ENCODE measurements at regions not wholly inside any gene's neighbourhood (a gene's known extent, or its start where the extent isn't known, plus 50 kb on each side); places are given as distances from the start of the nearest gene placed in this dataset.

DNA sequence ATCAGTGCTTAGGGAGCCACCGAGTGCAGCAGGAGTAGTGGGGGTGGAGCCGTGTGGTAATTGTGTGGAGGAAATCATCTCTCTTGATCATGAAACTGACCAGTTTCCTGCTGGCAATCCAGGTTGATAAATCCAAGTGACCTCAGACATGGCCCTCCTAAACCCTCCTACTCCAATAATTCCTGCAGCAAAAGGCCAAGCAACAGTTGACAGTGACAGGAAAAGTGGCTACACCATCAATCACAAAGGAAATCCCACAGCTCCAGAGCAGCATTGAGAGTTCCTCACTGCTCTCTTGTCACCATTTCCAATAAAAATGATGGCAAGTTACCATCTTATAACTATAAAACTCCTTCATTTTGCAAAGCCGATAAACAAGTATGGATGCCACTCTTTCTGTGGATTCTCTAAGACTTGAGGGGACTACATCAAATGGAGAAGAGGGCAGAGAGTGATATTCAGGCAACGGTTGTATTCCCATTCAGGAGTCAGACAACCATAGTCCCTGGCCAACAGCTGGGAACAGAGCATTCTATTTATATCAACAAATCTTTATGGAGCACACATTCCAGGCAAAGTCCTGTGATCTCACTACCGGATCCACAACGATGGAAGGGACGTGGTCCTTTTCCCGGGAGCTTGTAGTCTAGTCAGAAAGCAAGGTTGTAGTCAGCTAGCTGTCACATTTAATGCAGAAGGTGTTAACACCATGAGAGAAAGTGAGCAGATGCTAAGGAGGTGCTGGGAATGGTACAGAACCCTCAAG lies 312.5 kb upstream of the CTNNB1 start:
- no peaks in the 10 kb centered on the region for H4K20me1 ChIP-seq (replicated peaks in 1 of 2; ENCODE audit: control insufficient read depth in 1 of 2, insufficient read depth in 2 of 2, low read length in 2 of 2)
- H2BK15ac ChIP-seq (ENCODE audit: low read length) = no peak overlapping the region
- no peak overlapping the region for H4K5ac ChIP-seq (ENCODE audit: insufficient read length, low read depth, low read length)
- H3K9me3 ChIP-seq (ENCODE audit: insufficient read depth in 2 of 2, low read depth in 1 of 2, low read length in 1 of 2) = no peaks in the 10 kb centered on the region
- 93% methylated on average over 8 of the region's 8 CpGs; no CpG with 5 or more reads in 1 of the 2 experiments for WGBS, 2 experiments (ENCODE audit: extremely low coverage in 1 of 2, insufficient coverage in 1 of 2, insufficient read length in 1 of 2, insufficient replicate concordance in 2 of 2, low coverage in 1 of 2, low lambda C conversion rate in 2 of 2, missing lambda C conversion rate in 1 of 2)
- no peak overlapping the region for H3K4me3 ChIP-seq (ENCODE audit: extremely low read depth in 1 of 4, insufficient read depth in 2 of 4, low read depth in 3 of 4, low read length in 4 of 4)
- no peak overlapping the region for H2BK12ac ChIP-seq (ENCODE audit: low read depth, low read length)
- H3K36me3 ChIP-seq (ENCODE audit: control insufficient read depth in 2 of 4, insufficient read depth in 4 of 4, low read length in 3 of 4) = no peaks in the 10 kb centered on the region; a peak in 1 of 8 replicates
- no peak overlapping the region for H4K91ac ChIP-seq (replicated peaks; ENCODE audit: insufficient read length, low read length)
- no peak overlapping the region for H3K4me2 ChIP-seq (ENCODE audit: insufficient read depth in 1 of 2, low read depth in 2 of 2, low read length in 2 of 2)
- H3K18ac ChIP-seq (ENCODE audit: extremely low read depth, low read length) = no peak overlapping the region
- H3K79me1 ChIP-seq (ENCODE audit: low read depth, low read length) = no peaks in the 10 kb centered on the region
- no peak overlapping the region for H3K4ac ChIP-seq (replicated peaks; ENCODE audit: insufficient read length, low read depth, low read length)
- no peak overlapping the region for H3K27ac ChIP-seq (ENCODE audit: low read depth, low read length)
- H2AK5ac ChIP-seq (ENCODE audit: low read depth, low read length) = no peak overlapping the region
- no peak overlapping the region for H3K9ac ChIP-seq (replicated peaks in 1 of 4; ENCODE audit: extremely low read depth in 1 of 4, low read depth in 3 of 4, low read length in 3 of 4)
- no peak overlapping the region for H2BK5ac ChIP-seq (ENCODE audit: low read depth, low read length)
- H4K8ac ChIP-seq (ENCODE audit: extremely low read depth, insufficient read depth, low read length) = no peak overlapping the region
- FAIRE-seq = no peak
- no peak overlapping the region for H3K23ac ChIP-seq (ENCODE audit: insufficient read length)
- no peak overlapping the region for H2AFZ ChIP-seq (ENCODE audit: low read length)
- H3K4me1 ChIP-seq (replicated peaks in 1 of 4; ENCODE audit: control insufficient read depth in 3 of 4, insufficient read depth in 4 of 4, low read length in 3 of 4) = no peaks in the 10 kb centered on the region
- H3K14ac ChIP-seq (ENCODE audit: insufficient read length) = no peak overlapping the region
- no peaks in the 10 kb centered on the region; the same call in 1 of the 2 replicates for H3K23me2 ChIP-seq (ENCODE audit: low read depth, low read length)
- H2BK20ac ChIP-seq (ENCODE audit: low read length) = 0 out of 2 replicates have a peak overlapping the region, but pooled peaks have one; percentile 18
- H3K27me3 ChIP-seq (replicated peaks in 1 of 4; ENCODE audit: control insufficient read depth in 3 of 4, extremely low read depth in 1 of 4, insufficient read depth in 3 of 4, low read length in 3 of 4) = no peaks in the 10 kb centered on the region
- H3K79me2 ChIP-seq (ENCODE audit: control insufficient read depth in 1 of 2, insufficient read depth in 2 of 2, low read length in 2 of 2) = no peaks in the 10 kb centered on the region
- ChIA-PET CTCF (ENCODE audit: partially characterized antibody) (interaction anchor here (1.6 kb wide), 1 partner anchor 14 kb away, joined by 4 read pairs; no protein-coding TSS in a partner anchor), POLR2A (ENCODE audit: partially characterized antibody) (no interaction called here)
- DNase-seq (ENCODE audit: low read depth in 1 of 2, low spot score in 2 of 2) = no peak
- no peak overlapping the region for H3K56ac ChIP-seq (replicated peaks; ENCODE audit: insufficient read length, low read depth, low read length)
- no peak overlapping the region for H2BK120ac ChIP-seq (replicated peaks; ENCODE audit: low read depth, low read length)
- no peak for TF ChIP-seq NANOG (IDR thresholded peaks at IDR 0.05; ENCODE audit: insufficient read depth, low read depth, low read length, poor library complexity, severe bottlenecking)
- TF ChIP-seq KDM5A (IDR thresholded peaks at IDR 0.05; ENCODE audit: low read length) = no peak
- TF ChIP-seq SP2 (IDR thresholded peaks at IDR 0.05; ENCODE audit: low read length) = no peak
- TF ChIP-seq CTBP2 (IDR thresholded peaks at IDR 0.05; ENCODE audit: borderline replicate concordance, insufficient read depth, insufficient read length, low read length) = no peak
- TF ChIP-seq, protein P1, sequence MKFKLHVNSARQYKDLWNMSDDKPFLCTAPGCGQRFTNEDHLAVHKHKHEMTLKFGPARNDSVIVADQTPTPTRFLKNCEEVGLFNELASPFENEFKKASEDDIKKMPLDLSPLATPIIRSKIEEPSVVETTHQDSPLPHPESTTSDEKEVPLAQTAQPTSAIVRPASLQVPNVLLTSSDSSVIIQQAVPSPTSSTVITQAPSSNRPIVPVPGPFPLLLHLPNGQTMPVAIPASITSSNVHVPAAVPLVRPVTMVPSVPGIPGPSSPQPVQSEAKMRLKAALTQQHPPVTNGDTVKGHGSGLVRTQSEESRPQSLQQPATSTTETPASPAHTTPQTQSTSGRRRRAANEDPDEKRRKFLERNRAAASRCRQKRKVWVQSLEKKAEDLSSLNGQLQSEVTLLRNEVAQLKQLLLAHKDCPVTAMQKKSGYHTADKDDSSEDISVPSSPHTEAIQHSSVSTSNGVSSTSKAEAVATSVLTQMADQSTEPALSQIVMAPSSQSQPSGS (IDR thresholded peaks at IDR 0.05; ENCODE audit: low read length) = no peak
- TF ChIP-seq YY1 (IDR thresholded peaks at IDR 0.05; ENCODE audit: low read depth, low read length) = no peak
- TF ChIP-seq CHD1 (IDR thresholded peaks at IDR 0.05; ENCODE audit: low read depth, low read length) = no peak
- no peak for TF ChIP-seq SIX5 (IDR thresholded peaks at IDR 0.05; ENCODE audit: low read depth, low read length)
- TF ChIP-seq CHD2 (IDR thresholded peaks at IDR 0.05; ENCODE audit: low read length) = no peak
- TF ChIP-seq, protein P2, sequence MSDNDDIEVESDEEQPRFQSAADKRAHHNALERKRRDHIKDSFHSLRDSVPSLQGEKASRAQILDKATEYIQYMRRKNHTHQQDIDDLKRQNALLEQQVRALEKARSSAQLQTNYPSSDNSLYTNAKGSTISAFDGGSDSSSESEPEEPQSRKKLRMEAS (IDR thresholded peaks at IDR 0.05) = no peak
- TF ChIP-seq KDM4A (IDR thresholded peaks at IDR 0.05; ENCODE audit: low read depth, low read length, severe bottlenecking) = no peak
